ENCODE measurements at regions not wholly inside any gene's neighbourhood (a gene's known extent, or its start where the extent isn't known, plus 50 kb on each side); places are given as distances from the start of the nearest gene placed in this dataset.

DNA sequence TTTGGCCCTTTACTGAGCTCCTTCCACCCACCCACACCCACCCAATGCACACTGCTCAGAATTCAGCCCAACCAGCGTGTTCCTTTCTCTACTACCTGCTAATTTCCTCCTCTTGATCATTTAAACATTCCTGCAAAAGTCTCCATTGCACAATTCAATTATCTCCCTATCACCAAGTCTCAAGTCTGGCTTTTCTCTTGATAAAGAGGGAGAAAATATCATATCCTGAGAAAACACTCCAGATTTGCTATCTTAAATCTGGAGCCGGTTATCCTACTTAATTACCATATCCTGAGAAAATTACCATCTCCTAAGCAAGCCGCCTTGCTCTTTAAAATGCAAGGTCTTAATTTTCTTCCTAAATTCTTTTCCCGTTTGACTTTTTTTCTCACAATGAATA, 505.5 kb downstream of the XPNPEP1 start:
- DNase-seq (no peak), ATAC-seq (no peak)
- Mint-ChIP-seq H3K36me3 (ENCODE audit: low read depth) (no peaks in the 10 kb centered on the region), H3K4me1 (ENCODE audit: low read depth) (no peaks in the 10 kb centered on the region), H3K9me3 (ENCODE audit: insufficient read depth) (no peaks in the 10 kb centered on the region), H3K27me3 (ENCODE audit: low read depth) (no peaks in the 10 kb centered on the region), H3K27ac (no peak overlapping the region), H3K4me3 (no peak overlapping the region)
- ChIA-PET POLR2A (no interaction called here), CTCF (no interaction called here)

DNA sequence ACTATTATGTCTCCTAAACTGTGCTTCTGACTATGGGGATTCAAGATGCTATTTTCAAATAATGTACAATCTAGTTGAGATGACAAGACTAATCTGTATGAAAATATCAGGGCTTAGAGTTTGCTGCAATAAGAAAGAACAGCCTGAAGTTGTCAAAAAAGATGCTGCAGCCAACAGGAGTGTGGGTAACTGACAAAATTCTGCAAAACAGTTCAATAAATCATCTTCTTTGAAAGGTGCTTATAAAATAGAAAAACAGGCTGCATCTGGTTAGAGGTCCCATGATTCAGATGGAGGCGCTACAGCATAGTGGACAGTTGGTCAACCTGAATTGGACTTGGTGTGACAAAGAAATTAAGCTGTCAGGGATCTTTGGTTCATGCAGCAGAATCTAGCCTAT, 511.0 kb downstream of the XPNPEP1 start:
- no peaks in the 10 kb centered on the region for H3K27me3 Mint-ChIP-seq (ENCODE audit: low read depth)
- H3K4me3 Mint-ChIP-seq = no peak overlapping the region
- no peaks in the 10 kb centered on the region for H3K36me3 Mint-ChIP-seq (ENCODE audit: low read depth)
- DNase-seq = no peak
- no peak overlapping the region for H3K27ac Mint-ChIP-seq
- no peak for ATAC-seq
- no peaks in the 10 kb centered on the region for H3K4me1 Mint-ChIP-seq (ENCODE audit: low read depth)
- H3K9me3 Mint-ChIP-seq (ENCODE audit: insufficient read depth) = no peaks in the 10 kb centered on the region
- CTCF ChIA-PET = no interaction called here
- POLR2A ChIA-PET = no interaction called here

DNA sequence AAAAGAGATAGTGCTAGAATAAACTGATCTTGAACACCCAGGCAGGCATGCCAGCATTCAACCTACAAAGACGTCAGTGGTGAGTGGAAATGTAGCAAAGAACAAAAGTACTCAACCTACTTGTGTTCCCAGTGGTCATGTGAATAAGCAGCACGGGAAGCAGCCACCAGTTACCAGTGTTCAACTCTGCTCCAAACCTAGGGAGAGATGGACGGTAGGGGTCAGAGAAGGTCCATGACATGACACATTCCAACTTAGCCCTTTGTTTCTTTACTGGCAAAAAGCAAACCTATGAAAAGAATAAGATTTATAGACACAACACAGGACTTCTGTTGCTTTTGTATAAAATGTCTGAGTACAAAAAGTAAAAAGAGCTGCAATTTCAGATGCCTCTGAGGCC, 511.4 kb downstream of the XPNPEP1 start:
- Mint-ChIP-seq H3K36me3 (ENCODE audit: low read depth) (no peaks in the 10 kb centered on the region), H3K9me3 (ENCODE audit: insufficient read depth) (no peaks in the 10 kb centered on the region), H3K4me3 (no peak overlapping the region), H3K27ac (no peak overlapping the region), H3K27me3 (ENCODE audit: low read depth) (no peaks in the 10 kb centered on the region), H3K4me1 (ENCODE audit: low read depth) (no peaks in the 10 kb centered on the region)
- no peak for DNase-seq
- ChIA-PET CTCF (no interaction called here), POLR2A (no interaction called here)
- ATAC-seq = no peak

DNA sequence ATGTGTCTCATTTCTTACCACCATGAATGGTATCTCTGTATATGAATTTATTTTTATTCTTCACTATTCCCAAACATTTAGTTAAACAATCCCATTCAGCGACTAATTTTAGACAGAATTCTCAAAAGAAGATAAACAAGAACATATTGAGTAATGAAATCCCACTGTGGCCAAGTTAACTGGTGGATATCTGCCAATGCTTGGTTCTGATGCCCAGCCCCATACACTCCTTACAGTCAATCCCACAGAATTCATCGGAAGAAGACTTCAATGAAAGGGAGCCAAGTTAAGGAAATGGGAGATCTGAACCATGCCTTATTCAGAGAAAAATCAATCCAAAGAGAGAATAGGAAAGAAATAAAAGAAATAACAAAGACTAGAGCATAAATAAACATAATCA, 518.0 kb downstream of the XPNPEP1 start:
- Mint-ChIP-seq H3K4me1 (ENCODE audit: low read depth) (no peaks in the 10 kb centered on the region), H3K9me3 (ENCODE audit: insufficient read depth) (no peaks in the 10 kb centered on the region), H3K4me3 (no peak overlapping the region), H3K36me3 (ENCODE audit: low read depth) (no peaks in the 10 kb centered on the region), H3K27ac (no peak overlapping the region), H3K27me3 (ENCODE audit: low read depth) (no peaks in the 10 kb centered on the region)
- ATAC-seq (no peak), DNase-seq (no peak)
- ChIA-PET POLR2A (no interaction called here), CTCF (no interaction called here)

DNA sequence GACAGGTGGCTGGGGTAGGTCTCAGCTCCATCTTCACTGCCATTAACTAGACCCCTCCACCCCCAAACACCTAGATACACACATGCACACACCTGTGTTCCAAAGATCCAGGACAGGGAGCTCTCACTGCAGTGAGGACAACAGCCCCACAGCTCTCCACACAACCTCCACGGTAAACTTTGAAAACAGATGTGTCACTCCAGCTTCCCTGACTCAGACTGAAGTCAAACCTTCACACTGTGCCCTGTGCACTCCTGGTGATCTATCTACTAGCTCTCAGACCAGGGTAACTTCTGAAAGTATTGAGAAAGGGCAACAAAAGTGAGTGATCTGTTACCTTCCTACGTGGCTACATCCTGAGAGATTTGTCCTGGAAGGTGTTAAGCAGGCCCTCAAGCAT, 519.8 kb downstream of the XPNPEP1 start:
- no peak overlapping the region for H3K27ac Mint-ChIP-seq

DNA sequence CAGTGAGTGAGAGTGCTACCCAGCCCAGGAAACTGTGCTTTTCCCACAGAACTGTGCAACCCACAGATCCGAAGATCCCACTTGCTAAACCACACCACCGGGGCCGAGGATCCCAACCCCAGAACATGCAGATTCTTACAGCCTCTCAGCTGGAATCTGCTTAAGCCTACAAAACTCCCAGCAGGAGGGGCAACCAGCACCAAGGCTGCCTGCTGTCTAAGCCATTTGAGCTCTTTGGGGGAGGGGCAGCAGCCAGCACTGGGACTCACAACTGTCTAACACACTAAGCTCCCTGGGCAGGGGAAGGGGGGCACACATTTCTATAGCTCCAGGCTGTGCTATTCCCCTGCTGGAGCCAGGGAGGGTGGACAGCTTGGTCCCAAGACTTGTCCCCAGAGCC, 529.9 kb downstream of the XPNPEP1 start:
- ChIA-PET POLR2A (no interaction called here), CTCF (no interaction called here)
- no peaks in the 10 kb centered on the region for H3K27me3 Mint-ChIP-seq (ENCODE audit: low read depth)
- H3K27ac Mint-ChIP-seq = no peak overlapping the region
- no peaks in the 10 kb centered on the region for H3K36me3 Mint-ChIP-seq (ENCODE audit: low read depth)
- ATAC-seq = no peak
- H3K9me3 Mint-ChIP-seq (ENCODE audit: insufficient read depth) = no peaks in the 10 kb centered on the region
- no peak overlapping the region for H3K4me3 Mint-ChIP-seq
- no peak for DNase-seq
- H3K4me1 Mint-ChIP-seq (ENCODE audit: low read depth) = no peaks in the 10 kb centered on the region

More for the DNA sequence above, 519.8 kb downstream of the XPNPEP1 start:
- Mint-ChIP-seq H3K9me3 (ENCODE audit: insufficient read depth) (no peaks in the 10 kb centered on the region), H3K27me3 (ENCODE audit: low read depth) (no peaks in the 10 kb centered on the region), H3K4me1 (ENCODE audit: low read depth) (no peaks in the 10 kb centered on the region), H3K36me3 (ENCODE audit: low read depth) (no peaks in the 10 kb centered on the region), H3K4me3 (no peak overlapping the region)
- POLR2A ChIA-PET = no interaction called here
- DNase-seq (no peak), ATAC-seq (no peak)
- CTCF ChIA-PET = no interaction called here

DNA sequence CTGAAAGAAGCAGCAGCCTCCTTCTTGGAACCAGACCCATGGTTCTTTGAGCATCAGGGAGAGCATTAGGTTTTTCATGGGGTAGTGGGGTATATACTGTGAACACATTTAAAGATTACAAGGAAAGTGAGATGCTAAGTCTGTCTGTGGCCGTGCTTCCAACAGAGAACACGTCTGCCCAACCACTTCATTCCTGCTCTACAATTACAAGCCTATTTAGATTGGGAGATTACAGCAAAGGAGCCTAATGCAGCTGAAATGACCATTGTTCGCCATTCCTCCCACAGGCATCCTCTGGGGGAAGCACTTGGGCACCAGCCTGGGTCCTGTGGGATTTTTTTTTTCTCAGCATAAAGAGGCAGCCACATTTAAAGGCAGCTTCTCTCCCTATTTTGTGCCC, 536.4 kb downstream of the XPNPEP1 start:
- POLR2A ChIA-PET = no interaction called here

DNA sequence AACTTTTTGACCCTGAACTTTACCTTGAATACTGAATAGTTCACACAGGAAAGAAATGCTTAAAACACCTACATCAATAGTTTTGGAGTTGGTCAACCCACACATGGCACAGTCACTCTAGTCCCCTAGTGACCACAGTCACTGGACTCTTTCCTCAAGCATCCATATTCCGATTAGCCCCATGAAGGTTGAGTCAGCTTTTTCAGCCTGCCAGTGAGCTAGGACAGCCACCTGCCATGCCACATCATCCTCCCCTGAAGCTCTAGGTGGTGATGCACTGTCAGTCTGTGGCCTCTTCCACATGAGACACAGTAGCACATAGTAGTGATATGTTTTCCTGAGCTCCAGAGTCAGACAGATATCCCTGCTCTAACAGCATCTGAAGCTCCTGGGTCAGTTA, 537.2 kb downstream of the XPNPEP1 start:
- H3K36me3 Mint-ChIP-seq (ENCODE audit: low read depth) = no peaks in the 10 kb centered on the region
- no peak overlapping the region for H3K4me3 Mint-ChIP-seq
- no peaks in the 10 kb centered on the region for H3K9me3 Mint-ChIP-seq (ENCODE audit: insufficient read depth)
- DNase-seq (no peak), ATAC-seq (no peak)
- no peaks in the 10 kb centered on the region for H3K4me1 Mint-ChIP-seq (ENCODE audit: low read depth)
- POLR2A ChIA-PET = interaction anchor here (0.6 kb wide), 1 partner anchor 272 kb away, joined by 3 read pairs; no protein-coding TSS in a partner anchor
- no peaks in the 10 kb centered on the region for H3K27me3 Mint-ChIP-seq (ENCODE audit: low read depth)
- H3K27ac Mint-ChIP-seq = no peak overlapping the region
- CTCF ChIA-PET = no interaction called here

More for the DNA sequence above, 536.4 kb downstream of the XPNPEP1 start:
- H3K27ac Mint-ChIP-seq = no peak overlapping the region
- no peaks in the 10 kb centered on the region for H3K9me3 Mint-ChIP-seq (ENCODE audit: insufficient read depth)
- no peaks in the 10 kb centered on the region for H3K27me3 Mint-ChIP-seq (ENCODE audit: low read depth)
- CTCF ChIA-PET = no interaction called here
- no peak overlapping the region for H3K4me3 Mint-ChIP-seq
- no peaks in the 10 kb centered on the region for H3K4me1 Mint-ChIP-seq (ENCODE audit: low read depth)
- DNase-seq = no peak
- no peak for ATAC-seq
- H3K36me3 Mint-ChIP-seq (ENCODE audit: low read depth) = no peaks in the 10 kb centered on the region

DNA sequence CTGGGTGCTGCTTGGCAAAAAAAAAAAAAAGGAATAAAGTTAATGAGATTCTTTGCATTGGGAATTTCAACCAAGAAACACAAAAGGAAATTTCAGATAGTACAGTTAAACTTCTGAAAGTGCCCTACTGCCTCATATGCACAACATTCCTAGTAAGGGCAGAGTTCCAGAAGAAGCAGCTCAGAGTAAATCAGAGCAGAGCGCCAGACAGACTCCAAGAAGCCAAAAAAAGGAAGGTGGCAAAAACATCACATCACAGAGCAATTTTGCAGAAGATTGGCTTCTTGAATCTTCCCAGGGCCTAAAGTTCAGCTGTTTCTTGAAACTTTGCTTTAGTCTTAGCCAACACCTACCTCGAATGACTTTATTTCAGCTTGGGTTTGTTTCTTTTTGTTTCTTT, 544.1 kb downstream of the XPNPEP1 start:
- no peaks in the 10 kb centered on the region for H3K9me3 Mint-ChIP-seq (ENCODE audit: insufficient read depth)
- ATAC-seq = no peak
- H3K27ac Mint-ChIP-seq = no peak overlapping the region
- no peak overlapping the region for H3K4me3 Mint-ChIP-seq
- H3K4me1 Mint-ChIP-seq (ENCODE audit: low read depth) = no peaks in the 10 kb centered on the region
- POLR2A ChIA-PET = no interaction called here
- H3K36me3 Mint-ChIP-seq (ENCODE audit: low read depth) = no peaks in the 10 kb centered on the region
- DNase-seq = no peak
- CTCF ChIA-PET = no interaction called here
- no peaks in the 10 kb centered on the region for H3K27me3 Mint-ChIP-seq (ENCODE audit: low read depth)

DNA sequence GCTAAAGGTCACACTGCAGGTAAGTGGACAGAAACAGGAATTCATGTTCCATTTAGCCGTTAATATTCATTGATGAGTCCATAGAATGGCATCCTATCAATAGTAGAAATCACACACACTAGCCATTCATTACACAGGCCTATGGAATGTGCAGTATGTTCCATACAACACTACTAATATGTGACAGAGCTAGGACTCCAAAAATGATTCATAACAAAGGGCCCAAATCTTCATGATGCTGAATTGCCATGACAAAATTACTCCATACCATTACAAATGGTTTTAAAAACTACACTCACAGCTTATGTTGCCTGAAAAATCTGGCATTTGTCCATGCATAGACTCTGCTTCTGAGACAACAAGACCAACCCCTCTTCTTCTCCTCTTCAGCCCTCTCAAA, 549.1 kb downstream of the XPNPEP1 start:
- ChIA-PET CTCF (no interaction called here), POLR2A (no interaction called here)
- no peaks in the 10 kb centered on the region for H3K4me1 Mint-ChIP-seq (ENCODE audit: low read depth)
- no peaks in the 10 kb centered on the region for H3K27me3 Mint-ChIP-seq (ENCODE audit: low read depth)
- ATAC-seq (no peak), DNase-seq (no peak)
- H3K36me3 Mint-ChIP-seq (ENCODE audit: low read depth) = no peaks in the 10 kb centered on the region
- H3K4me3 Mint-ChIP-seq = no peak overlapping the region
- H3K27ac Mint-ChIP-seq = no peak overlapping the region
- no peaks in the 10 kb centered on the region for H3K9me3 Mint-ChIP-seq (ENCODE audit: insufficient read depth)

DNA sequence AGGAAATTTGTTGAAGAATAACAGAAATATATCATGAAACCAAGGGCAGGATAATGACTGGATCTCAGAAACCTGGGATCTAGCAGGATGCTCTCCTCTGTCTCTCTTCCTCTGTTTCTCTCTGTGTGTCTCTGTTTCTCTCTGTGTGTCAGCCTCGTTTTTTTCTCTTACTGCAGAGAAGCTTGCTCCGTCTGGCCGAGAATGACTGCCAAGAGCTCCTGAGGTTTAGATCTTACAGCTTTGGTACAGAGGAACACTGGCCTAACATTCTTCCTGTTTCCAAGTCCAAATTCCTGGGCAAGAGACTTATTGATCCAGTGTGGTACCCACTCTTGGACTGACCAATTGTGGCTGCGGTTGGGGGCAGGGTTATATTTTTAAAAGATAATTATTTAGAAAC, 564.0 kb downstream of the XPNPEP1 start:
- POLR2A ChIA-PET = no interaction called here
- H3K4me1 Mint-ChIP-seq (ENCODE audit: low read depth) = no peaks in the 10 kb centered on the region

DNA sequence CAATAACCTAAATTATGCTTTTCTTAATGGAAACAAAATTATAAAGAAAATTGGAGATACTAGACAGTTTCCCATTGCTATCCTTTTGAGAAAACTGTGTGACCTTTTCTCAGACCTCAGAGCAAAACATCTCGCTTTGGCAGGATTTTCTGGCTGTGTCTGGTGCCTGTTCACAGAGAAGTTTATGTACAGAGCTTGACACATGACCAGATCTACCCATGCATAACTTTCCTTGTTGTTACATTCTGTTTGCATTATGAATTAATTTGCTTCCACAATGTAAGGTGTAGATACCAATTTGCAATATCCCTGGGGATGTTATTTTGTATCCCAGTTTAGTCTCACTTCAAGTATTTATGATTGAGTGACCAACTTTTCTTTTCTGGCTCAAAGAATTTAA, 565.0 kb downstream of the XPNPEP1 start:
- ChIA-PET CTCF (no interaction called here), POLR2A (no interaction called here)
- Mint-ChIP-seq H3K9me3 (ENCODE audit: insufficient read depth) (peaks cover 9% of the 10 kb centered on the region), H3K27me3 (ENCODE audit: low read depth) (no peaks in the 10 kb centered on the region), H3K27ac (no peak overlapping the region), H3K36me3 (ENCODE audit: low read depth) (no peaks in the 10 kb centered on the region), H3K4me3 (no peak overlapping the region), H3K4me1 (ENCODE audit: low read depth) (no peaks in the 10 kb centered on the region)
- no peak for ATAC-seq
- no peak for DNase-seq

More for the DNA sequence above, 564.0 kb downstream of the XPNPEP1 start:
- Mint-ChIP-seq H3K36me3 (ENCODE audit: low read depth) (no peaks in the 10 kb centered on the region), H3K27me3 (ENCODE audit: low read depth) (no peaks in the 10 kb centered on the region), H3K27ac (no peak overlapping the region), H3K4me3 (no peak overlapping the region), H3K9me3 (ENCODE audit: insufficient read depth) (peaks cover 5% of the 10 kb centered on the region)
- ATAC-seq = no peak
- no peak for DNase-seq
- CTCF ChIA-PET = no interaction called here

DNA sequence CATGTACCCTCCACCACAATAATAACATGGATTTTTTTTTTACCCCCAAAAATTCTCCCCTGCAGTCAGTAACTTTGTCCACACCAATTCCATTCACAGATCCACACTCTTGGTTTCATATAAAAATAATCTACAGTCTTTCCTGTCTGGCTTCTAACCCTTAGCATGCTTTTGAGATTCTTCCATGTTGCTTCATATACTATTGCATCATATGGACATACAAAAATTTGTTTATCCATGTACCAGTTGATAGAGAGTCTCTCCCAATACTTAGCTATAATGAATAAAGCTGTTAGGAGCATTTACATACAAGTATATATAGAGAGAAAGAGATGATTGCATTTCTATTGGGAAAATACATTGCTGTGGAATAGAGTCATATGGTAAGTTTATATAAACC, 575.0 kb downstream of the XPNPEP1 start:
- Mint-ChIP-seq H3K27me3 (ENCODE audit: low read depth) (no peaks in the 10 kb centered on the region), H3K4me3 (no peak overlapping the region), H3K4me1 (ENCODE audit: low read depth) (no peaks in the 10 kb centered on the region), H3K36me3 (ENCODE audit: low read depth) (no peaks in the 10 kb centered on the region), H3K27ac (no peak overlapping the region), H3K9me3 (ENCODE audit: insufficient read depth) (no peaks in the 10 kb centered on the region)
- ATAC-seq (no peak), DNase-seq (no peak)
- CTCF ChIA-PET = no interaction called here
- POLR2A ChIA-PET = no interaction called here

Data from activated CD8-positive, alpha-beta T cell treated with anti-CD3 and anti-CD28 coated beads, Interleukin-2, amount 10 ng/mL, durations not matched to agents 7 days and 5 days (primary cell).